ENCODE measurements at regions not wholly inside any gene's neighbourhood (a gene's known extent, or its start where the extent isn't known, plus 50 kb on each side); places are given as distances from the start of the nearest gene placed in this dataset.

- no peak for TF ChIP-seq ZNF473 (tag by site-specific recombination; IDR thresholded peaks at IDR 0.05)
- TF ChIP-seq ZNF19 (tag by site-specific recombination; IDR thresholded peaks at IDR 0.05; ENCODE audit: low read depth) = no peak
- no peak for TF ChIP-seq ZNF239 (tag by site-specific recombination; IDR thresholded peaks at IDR 0.05)
- no peak for TF ChIP-seq ZNF701 (tag by site-specific recombination; IDR thresholded peaks at IDR 0.05)
- no peak for TF ChIP-seq YY2 (tag by site-specific recombination; IDR thresholded peaks at IDR 0.05)
- TF ChIP-seq ZNF510 (tag by site-specific recombination; IDR thresholded peaks at IDR 0.05; ENCODE audit: insufficient replicate concordance) = no peak
- TF ChIP-seq ZNF114 (tag by site-specific recombination; IDR thresholded peaks at IDR 0.05) = no peak
- no peak for TF ChIP-seq HOXA7 (CRISPR knock-in tag; IDR thresholded peaks at IDR 0.05; ENCODE audit: borderline replicate concordance)
- no peak for TF ChIP-seq ZNF704 (tag by site-specific recombination; IDR thresholded peaks at IDR 0.05)
- TF ChIP-seq ZNF747 (tag by site-specific recombination; IDR thresholded peaks at IDR 0.05) = no peak
- TF ChIP-seq TSHZ1 (tag by site-specific recombination; IDR thresholded peaks at IDR 0.05; ENCODE audit: borderline replicate concordance) = peak; percentile 84; the same call in 1 of the 2 replicates
- no peak for TF ChIP-seq ZNF830 (tag by site-specific recombination; IDR thresholded peaks at IDR 0.05; ENCODE audit: low read depth)
- TF ChIP-seq ZNF302 (tag by site-specific recombination; IDR thresholded peaks at IDR 0.05; ENCODE audit: low read depth) = no peak
- TF ChIP-seq GFI1B (tag by site-specific recombination; IDR thresholded peaks at IDR 0.05) = no peak
- TF ChIP-seq ZNF26 (tag by site-specific recombination; IDR thresholded peaks at IDR 0.05) = no peak
- no peak for TF ChIP-seq ZNF214 (tag by site-specific recombination; IDR thresholded peaks at IDR 0.05; ENCODE audit: borderline replicate concordance)
- TF ChIP-seq ZNF558 (tag by site-specific recombination; IDR thresholded peaks at IDR 0.05) = peak; percentile 48; the same call in 1 of the 2 replicates
- TF ChIP-seq ZSCAN23 (tag by site-specific recombination; IDR thresholded peaks at IDR 0.05) = 0 out of 2 replicates have a peak, but pooled peaks have one; percentile 19
- TF ChIP-seq ZNF501 (tag by site-specific recombination; IDR thresholded peaks at IDR 0.05) = no peak
- no peak for TF ChIP-seq ZBTB7A (tag by site-specific recombination; IDR thresholded peaks at IDR 0.05; ENCODE audit: low read depth)
- no peak for TF ChIP-seq ZSCAN18 (tag by site-specific recombination; IDR thresholded peaks at IDR 0.05)
- TF ChIP-seq ZNF169 (tag by site-specific recombination; IDR thresholded peaks at IDR 0.05) = no peak
- no peak for TF ChIP-seq ZNF658 (tag by site-specific recombination; IDR thresholded peaks at IDR 0.05)
- no peak for TF ChIP-seq ZNF514 (tag by site-specific recombination; IDR thresholded peaks at IDR 0.05)
- TF ChIP-seq ZNF274 (IDR thresholded peaks at IDR 0.05; ENCODE audit: low read length) = no peak
- no peak; the same call in 1 of the 2 replicates for TF ChIP-seq ZNF274 (tag by site-specific recombination; IDR thresholded peaks at IDR 0.05; ENCODE audit: borderline replicate concordance)
- TF ChIP-seq ZNF624 (tag by site-specific recombination; IDR thresholded peaks at IDR 0.05) = no peak
- TF ChIP-seq ZNF416 (tag by site-specific recombination; IDR thresholded peaks at IDR 0.05) = no peak
- TF ChIP-seq ZNF10 (tag by site-specific recombination; IDR thresholded peaks at IDR 0.05) = peak; percentile 26; the same call in 1 of the 2 replicates
- TF ChIP-seq ZNF529 (tag by site-specific recombination; IDR thresholded peaks at IDR 0.05; ENCODE audit: insufficient replicate concordance) = no peak
- no peak for TF ChIP-seq ZNF341 (tag by site-specific recombination; IDR thresholded peaks at IDR 0.05; ENCODE audit: low read depth)
- TF ChIP-seq ZNF521 (tag by site-specific recombination; IDR thresholded peaks at IDR 0.05) = no peak
- no peak for TF ChIP-seq ZBTB1 (tag by site-specific recombination; IDR thresholded peaks at IDR 0.05)
- no peak for TF ChIP-seq ZNF549 (tag by site-specific recombination; IDR thresholded peaks at IDR 0.05)
- 0 out of 2 replicates have a peak, but pooled peaks have one; percentile 27 for TF ChIP-seq KLF16 (tag by site-specific recombination; IDR thresholded peaks at IDR 0.05)
- no peak for TF ChIP-seq KLF9 (tag by site-specific recombination; IDR thresholded peaks at IDR 0.05; ENCODE audit: low read depth)
Observed at GRCh38 chr10:29784175-29784773, 149.5 kb upstream of the SVIL start (continued).
